Endothelial cell of umbilical vein (primary cell): ENCODE measurements at regions not wholly inside any gene's neighbourhood (a gene's known extent, or its start where the extent isn't known, plus 50 kb on each side); places are given as distances from the start of the nearest gene placed in this dataset.
A peak's percentile ranks its signal among the peaks of the same experiment; 100 is the strongest.

Experiments used
- BruUV-seq: library from RNA; stranded (reverse); fragments of 400-500 nt; replicated peaks from 2 replicates; lab custom pipeline; 2021; lab: Mats Ljungman, UMichigan
- CTCF ChIA-PET: fragments of 300-600, 350-600 bp; sonication (Branson Sonifier 250); formaldehyde crosslinking; loops from one replicate; lab custom pipeline; 2021; ENCODE audit warnings: antibody characterized with exemption, inconsistent platforms; lab: Charles Lee
- POLR2A ChIA-PET: fragments of 300-600, 350-600 bp; sonication (Branson Sonifier 250); formaldehyde crosslinking; loops from one replicate; lab custom pipeline; 2021; ENCODE audit warnings: antibody characterized with exemption, inconsistent platforms; lab: Charles Lee
- DNase-seq: peaks from one replicate; pipeline ENCODE4 v3.0.0-alpha.2; 2011; ENCODE audit warnings: low read depth, low spot score
- FAIRE-seq: peaks from 2 replicates; lab custom pipeline; 2011; peaks lifted over from hg19 to GRCh38; lab: Jason Lieb, UNC
- H2AFZ ChIP-seq: 2 replicates; pipeline ENCODE4 v1.6.0; 2012; ENCODE audit warnings: low read depth, low read length, control low read depth, inconsistent platforms
- H3K27ac ChIP-seq: 2 replicates; pipeline ENCODE4 v1.5.1; 2011; ENCODE audit warnings: low read depth, mild to moderate bottlenecking, control low read depth, low read length, moderate library complexity; ENCODE audit not compliant: insufficient read depth
- H3K27me3 ChIP-seq, 2 experiments: 2 replicates each; pipeline versions ENCODE4 v1.6.0 to v1.6.1; 2011; ENCODE audit warnings: low read length in 2 of 2, mixed read lengths in 1 of 2; ENCODE audit not compliant: control insufficient read depth in 2 of 2, insufficient read depth in 2 of 2
- H3K36me3 ChIP-seq, 2 experiments: 2 replicates in 1 of 2; 3 replicates in 1 of 2; pipeline ENCODE4 v1.5.1; 2011; ENCODE audit warnings: low read length in 2 of 2, mild to moderate bottlenecking in 1 of 2, moderate library complexity in 1 of 2; ENCODE audit not compliant: control insufficient read depth in 2 of 2, insufficient read depth in 2 of 2; ENCODE audit errors: extremely low read depth in 1 of 2
- H3K4me1 ChIP-seq: 3 replicates; pipeline ENCODE4 v1.5.1; 2011; ENCODE audit warnings: mild to moderate bottlenecking, low read length; ENCODE audit not compliant: control insufficient read depth, insufficient read depth; ENCODE audit errors: extremely low read depth
- H3K4me2 ChIP-seq: 2 replicates; pipeline ENCODE4 v1.6.1; 2011; ENCODE audit warnings: low read length, control low read depth, mixed read lengths; ENCODE audit not compliant: insufficient read depth
- H3K4me3 ChIP-seq, 3 experiments: fragments of 200-600 bp in 1 of 3; sonication (generic), shearing (Covaris generic) in 1 of 3; replicated peaks in 1 of 3; 2 replicates each; pipeline ENCODE4 v1.5.1; 2011 to 2016; ENCODE audit warnings: control low read depth in 3 of 3, low read length in 3 of 3, mild to moderate bottlenecking in 2 of 3, inconsistent platforms in 1 of 3, low read depth in 1 of 3, moderate library complexity in 1 of 3; ENCODE audit not compliant: insufficient read depth in 1 of 3
- H3K79me2 ChIP-seq: 2 replicates; pipeline ENCODE4 v1.6.0; 2012; ENCODE audit warnings: low read length, inconsistent platforms; ENCODE audit not compliant: control insufficient read depth, insufficient read depth
- H3K9ac ChIP-seq: replicated peaks from 2 replicates; pipeline ENCODE3; 2011; ENCODE audit warnings: low read length, control low read depth; ENCODE audit not compliant: insufficient read depth; ENCODE audit errors: extremely low read depth
- H3K9me1 ChIP-seq: replicated peaks from 3 replicates; pipeline ENCODE4 v1.6.0; 2011; ENCODE audit warnings: mild to moderate bottlenecking, low read length; ENCODE audit not compliant: control insufficient read depth, insufficient read depth; ENCODE audit errors: extremely low read depth
- H3K9me3 ChIP-seq: replicated peaks from 2 replicates; pipeline ENCODE4 v1.5.1; 2012; ENCODE audit warnings: low read length, inconsistent platforms; ENCODE audit not compliant: control insufficient read depth, insufficient read depth
- H4K20me1 ChIP-seq: replicated peaks from 2 replicates; pipeline ENCODE3; 2011; ENCODE audit warnings: mild to moderate bottlenecking, low read length; ENCODE audit not compliant: control insufficient read depth, insufficient read depth; ENCODE audit errors: extremely low read depth
- CTCF ChIP-seq, 2 donors: IDR thresholded peaks; 1 replicate in 1 of 2; 2 replicates in 1 of 2; pipeline ENCODE4 v1.5.1; 2011; ENCODE audit warnings: low read length in 2 of 2, mild to moderate bottlenecking in 2 of 2, moderate library complexity in 2 of 2, control low read depth in 1 of 2, inconsistent platforms in 1 of 2, low read depth in 1 of 2; ENCODE audit not compliant: insufficient read depth in 1 of 2; ENCODE audit errors: extremely low read depth in 1 of 2
- EZH2 ChIP-seq: IDR thresholded peaks from 2 replicates; pipeline ENCODE4 v1.6.1; 2012; ENCODE audit warnings: borderline replicate concordance, low read depth, mild to moderate bottlenecking, moderate library complexity, low read length, inconsistent platforms; ENCODE audit not compliant: severe bottlenecking
- FOS ChIP-seq: IDR thresholded peaks from 2 replicates; pipeline ENCODE4 v1.6.1; 2011; ENCODE audit warnings: mild to moderate bottlenecking, low read length, moderate library complexity, borderline replicate concordance; ENCODE audit not compliant: insufficient read depth
- GATA2 ChIP-seq: IDR thresholded peaks from 2 replicates; pipeline ENCODE4 v1.7.0; 2011; ENCODE audit warnings: low read depth, mild to moderate bottlenecking, moderate library complexity, mixed read lengths, low read length; ENCODE audit not compliant: insufficient read length, insufficient read depth
- JUN ChIP-seq: IDR thresholded peaks from 2 replicates; pipeline ENCODE4 v1.6.1; 2011; ENCODE audit warnings: borderline replicate concordance, low read depth; ENCODE audit not compliant: insufficient read length, insufficient read depth
- MAX ChIP-seq: IDR thresholded peaks from 2 replicates; pipeline ENCODE4 v1.6.1; 2011; ENCODE audit not compliant: insufficient read depth, insufficient read length
- MYC ChIP-seq: IDR thresholded peaks from one replicate; pipeline ENCODE4 v1.6.1; 2011; ENCODE audit warnings: mild to moderate bottlenecking, low read depth, low read length
- POLR2A ChIP-seq: IDR thresholded peaks from 2 replicates; pipeline ENCODE4 v1.6.1; 2012; ENCODE audit warnings: low read depth, mild to moderate bottlenecking, control low read depth, low read length
- POLR2AphosphoS5 ChIP-seq: IDR thresholded peaks from 2 replicates; pipeline ENCODE4 v1.6.1; 2012; ENCODE audit warnings: low read depth, mild to moderate bottlenecking, control low read depth, low read length, moderate library complexity; ENCODE audit not compliant: insufficient read depth
- dilution Hi-C: fragments of 300-500 bp; cut with MboI; formaldehyde crosslinking; loops from one replicate; pipeline ENCODE4 v1.15.0; 2019; ENCODE audit warnings: low sequenced_read_pairs; ENCODE audit not compliant: extremely low pct_ligation_motif_present
- intact Hi-C: fragments of 100-400 bp; cut with micrococcal nuclease; formaldehyde crosslinking; loops from one replicate; pipeline ENCODE4 v1.10.0; 2022

GRCh38 chr5:98664736-98665135, 108.7 kb upstream of the RGMB start:
- Histone ChIP-seq H3K27ac (no peak overlapping the region), H3K9me1 (no peaks in the 10 kb centered on the region), H4K20me1 (no peaks in the 10 kb centered on the region), H3K9me3 (no peaks in the 10 kb centered on the region), H3K79me2 (no peaks in the 10 kb centered on the region), H3K4me1 (no peaks in the 10 kb centered on the region), H3K4me2 (no peak overlapping the region), H3K36me3 (no peaks in the 10 kb centered on the region), H3K4me3 (no peak overlapping the region), H3K27me3 (no peaks in the 10 kb centered on the region), H3K9ac (no peak overlapping the region), H2AFZ (no peak overlapping the region)
- intact Hi-C loops: no loop called here
- dilution Hi-C loops: no loop called here
- ChIA-PET CTCF (no interaction called here), POLR2A (no interaction called here)
- DNase-seq: no peak
- BruUV-seq: no TSS peak
- TF ChIP-seq MAX (no peak), POLR2A (no peak), POLR2AphosphoS5 (no peak), FOS (no peak)
- FAIRE-seq: no peak

- no peaks in the 10 kb centered on the region for H3K4me1 ChIP-seq
- H3K9ac ChIP-seq: no peak overlapping the region
- dilution Hi-C loops: no loop called here
- H3K9me3 ChIP-seq: no peaks in the 10 kb centered on the region
- H3K9me1 ChIP-seq: no peaks in the 10 kb centered on the region
- intact Hi-C loops: no loop called here
- DNase-seq (peak; percentile 2), FAIRE-seq (no peak)
- H4K20me1 ChIP-seq: no peaks in the 10 kb centered on the region
- H3K27ac ChIP-seq: no peak overlapping the region
- no TSS peak for BruUV-seq
- no peaks in the 10 kb centered on the region for H3K36me3 ChIP-seq
- H2AFZ ChIP-seq: no peak overlapping the region
- no peaks in the 10 kb centered on the region for H3K79me2 ChIP-seq
- no peak for TF ChIP-seq EZH2
- TF ChIP-seq POLR2AphosphoS5: no peak
- no peak for TF ChIP-seq GATA2
- no peak for TF ChIP-seq CTCF (IDR thresholded peaks at IDR 0.05; ENCODE audit: extremely low read depth in 1 of 2, insufficient read depth in 1 of 2, low read depth in 1 of 2, low read length in 2 of 2)
- TF ChIP-seq MYC: no peak
- TF ChIP-seq FOS: no peak
- no peak for TF ChIP-seq JUN
- TF ChIP-seq MAX: no peak
- TF ChIP-seq POLR2A: no peak
- H3K27me3 ChIP-seq: no peaks in the 10 kb centered on the region
- H3K4me3 ChIP-seq: no peak overlapping the region
- H3K4me2 ChIP-seq: no peak overlapping the region
- CTCF ChIA-PET: no interaction called here
- POLR2A ChIA-PET: no interaction called here
These were observed 93.5 kb upstream of the RGMB start for GRCh38 chr5:98679963-98680362.
